Hepatocyte (in vitro differentiated cells): ENCODE measurements at regions not wholly inside any gene's neighbourhood (a gene's known extent, or its start where the extent isn't known, plus 50 kb on each side); places are given as distances from the start of the nearest gene placed in this dataset.
"Not testable (repeated sequence)": the region's sequence is repeated elsewhere in the genome, so short reads cannot be mapped to it uniquely, and the experiment has no call there.

ENCODE experiments used
- CTCF ChIP-seq: fragments of 200-600 bp; sonication (generic); IDR thresholded peaks from 2 replicates; pipeline ENCODE4 v1.5.1; 2016; ENCODE audit warnings: antibody characterized with exemption, mild to moderate bottlenecking; ENCODE audit not compliant: poor library complexity
- EZH2 ChIP-seq: fragments of 200-600 bp; sonication (generic); IDR thresholded peaks from 2 replicates; pipeline ENCODE4 v1.6.1; 2016; ENCODE audit warnings: antibody characterized with exemption, mild to moderate bottlenecking, borderline replicate concordance
- EZH2phosphoT487 ChIP-seq: fragments of 200-600 bp; sonication (generic); IDR thresholded peaks from one replicate; pipeline ENCODE4 v1.6.1; 2018; ENCODE audit warnings: antibody characterized with exemption, mild to moderate bottlenecking, low read depth, moderate library complexity; ENCODE audit not compliant: unreplicated experiment, severe bottlenecking

- not testable (repeated sequence) for TF ChIP-seq EZH2, CTCF, EZH2phosphoT487
Observed at GRCh38 chr20:48396981-48397861, 430.6 kb downstream of the PREX1 start.
